Right forelimb (tissue), 1 donor: ENCODE measurements at regions not wholly inside any gene's neighbourhood (a gene's known extent, or its start where the extent isn't known, plus 50 kb on each side); places are given as distances from the start of the nearest gene placed in this dataset.

ENCODE experiments used
- DNase-seq: peaks from one replicate; pipeline ENCODE4 v3.0.0-alpha.2; 2018

DNA sequence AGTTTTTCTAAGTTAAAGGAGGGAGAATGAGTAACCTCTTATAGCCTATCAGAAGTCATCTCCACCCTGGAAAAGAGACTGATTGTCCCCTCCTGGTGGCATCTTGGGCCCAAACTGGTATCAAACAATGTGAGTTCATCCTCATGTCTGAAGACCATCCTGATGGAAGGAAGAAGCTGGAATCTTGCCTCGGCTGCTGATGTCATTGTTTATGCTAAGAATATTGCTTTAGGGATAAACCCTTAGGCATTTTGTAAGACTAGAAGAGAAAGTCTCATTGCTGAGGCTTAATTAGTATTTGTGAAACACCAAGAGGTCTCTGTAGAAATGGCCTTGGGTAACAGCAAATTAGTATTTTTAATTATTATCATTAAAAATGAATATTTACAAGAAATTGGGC lies 65.7 kb upstream of the KCNN2 start:
- no peak for DNase-seq

DNA sequence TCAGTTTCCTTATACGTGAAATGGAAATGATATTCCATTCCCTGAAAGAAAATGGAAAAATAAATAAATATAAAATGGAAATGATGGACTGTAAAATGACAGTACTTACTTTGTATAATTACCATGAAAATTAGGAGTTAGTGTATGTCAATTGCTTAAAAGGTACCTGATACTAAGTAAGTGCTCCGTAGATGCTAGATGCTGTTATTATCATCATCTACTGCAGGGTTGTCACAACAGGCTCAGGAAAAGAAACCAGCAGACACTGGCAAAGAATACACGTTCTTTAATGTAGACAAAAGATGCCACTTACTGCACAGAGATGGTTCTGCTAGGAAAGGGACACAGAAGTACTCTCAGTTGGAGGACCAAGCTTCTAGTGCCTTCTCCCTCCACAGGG lies 64.0 kb upstream of the KCNN2 start:
- DNase-seq, result no peak

DNA sequence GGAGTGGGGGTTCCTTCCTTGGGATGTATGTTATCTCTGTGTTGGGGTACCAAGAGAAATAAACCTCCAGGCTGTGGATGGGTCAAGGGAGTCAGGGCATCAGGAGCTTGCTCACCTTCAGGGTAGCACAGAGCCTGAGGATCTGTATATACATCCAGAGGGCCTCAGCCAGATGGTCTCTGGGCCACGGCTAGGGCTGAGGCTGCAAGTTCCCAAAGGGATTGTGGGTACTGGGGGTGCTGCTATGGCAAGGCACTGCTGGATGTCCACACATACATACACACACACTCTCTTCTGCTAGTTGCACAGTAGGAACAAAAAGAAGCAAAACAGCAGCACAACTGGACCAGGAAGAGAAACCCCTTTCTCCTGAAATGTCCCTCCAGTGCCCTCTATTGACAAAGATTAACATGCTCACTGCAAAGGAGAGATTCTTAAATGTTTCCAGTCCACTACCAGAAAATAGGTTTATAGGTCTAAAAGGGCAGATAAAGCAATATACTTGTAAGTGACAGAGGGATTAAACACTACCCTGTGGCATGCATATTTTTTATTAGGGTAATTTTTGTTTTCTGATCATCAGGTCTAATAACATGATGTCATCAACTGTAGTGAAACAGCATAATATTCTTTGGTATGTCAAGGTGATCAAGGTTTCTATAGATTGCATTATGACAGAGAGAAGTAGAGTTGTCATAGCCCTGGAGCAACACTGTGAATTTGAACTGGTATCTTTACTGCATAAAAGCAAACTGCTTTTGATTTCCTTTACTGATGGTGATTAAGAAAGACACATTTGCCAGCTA lies 56.3 kb upstream of the KCNN2 start:
- DNase-seq, result no peak

DNA sequence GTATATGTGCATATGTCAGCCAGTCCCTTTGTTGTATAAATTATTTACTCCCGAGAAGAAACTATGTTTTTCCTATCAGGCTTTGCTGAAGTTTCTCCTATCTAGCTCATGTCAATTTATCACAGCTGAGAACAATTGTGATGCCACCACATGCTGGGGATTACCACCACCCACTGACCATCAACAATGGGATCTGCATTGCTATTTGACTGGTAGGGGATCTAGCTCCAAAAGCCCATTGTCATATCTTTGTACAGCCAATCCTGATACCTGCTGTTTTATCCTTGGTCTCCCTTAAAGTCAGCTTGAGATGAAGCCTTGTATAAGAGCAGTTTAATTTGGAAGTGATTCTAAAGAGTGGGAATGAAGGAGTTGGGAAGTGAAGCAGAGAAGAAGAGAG lies 53.9 kb upstream of the KCNN2 start:
- no peak for DNase-seq

DNA sequence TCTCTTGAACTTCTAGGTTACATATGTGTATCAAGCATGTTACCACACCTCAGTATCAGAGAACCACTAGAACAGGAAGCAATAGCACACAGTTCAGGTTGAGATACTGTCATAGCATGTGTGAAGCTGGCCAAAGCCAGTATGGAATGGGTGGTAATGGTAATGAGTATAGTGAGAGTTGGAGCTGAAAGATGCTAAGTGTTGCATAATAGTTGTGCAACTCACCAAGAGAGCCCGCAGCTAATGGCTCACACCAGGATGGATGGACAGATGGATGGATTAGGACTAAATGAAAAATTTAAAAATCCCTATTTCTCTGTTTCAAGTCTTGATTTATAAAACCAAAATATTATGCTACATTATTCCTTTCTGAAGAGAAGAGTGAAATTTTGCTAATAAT lies 53.4 kb upstream of the KCNN2 start:
- no peak for DNase-seq

DNA sequence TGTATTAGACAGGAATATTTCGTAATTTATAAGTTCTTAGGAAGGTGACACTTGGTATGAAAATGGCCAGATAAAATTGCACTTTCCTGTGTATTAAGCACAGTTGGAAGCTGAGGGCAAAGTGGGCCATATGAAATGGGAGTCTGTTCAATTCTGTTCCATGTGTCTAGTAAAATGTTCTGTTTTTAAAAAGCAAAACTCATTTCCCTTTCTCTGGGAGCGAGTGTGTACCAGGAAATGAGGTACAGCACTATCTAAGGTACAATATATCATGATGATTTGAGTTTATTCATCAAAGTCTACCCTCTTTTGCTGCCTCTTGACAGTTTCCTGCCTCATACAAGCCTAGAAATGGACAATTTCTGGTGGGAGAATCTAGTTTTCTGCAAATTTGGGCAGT lies 51.2 kb upstream of the KCNN2 start:
- DNase-seq, result no peak

DNA sequence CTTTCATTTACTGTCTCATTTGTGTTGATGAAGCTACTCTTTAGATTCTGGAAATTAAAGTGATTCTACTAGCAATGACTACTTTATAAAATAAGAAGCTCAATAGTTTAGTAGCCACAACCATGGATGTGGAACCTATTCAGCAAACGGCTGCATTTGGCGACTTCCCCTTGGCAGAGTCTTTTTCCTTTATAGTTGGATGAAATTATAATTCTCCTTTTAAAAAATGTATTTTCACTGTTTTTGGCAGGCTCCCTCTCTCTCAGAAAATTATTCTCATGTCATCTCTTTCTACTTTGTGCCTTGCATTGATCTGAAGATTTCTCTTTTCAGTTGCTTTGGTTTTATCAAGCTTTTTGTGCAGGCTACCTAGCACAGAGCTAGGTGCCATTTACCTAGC lies 50.6 kb upstream of the KCNN2 start:
- DNase-seq, result no peak

DNA sequence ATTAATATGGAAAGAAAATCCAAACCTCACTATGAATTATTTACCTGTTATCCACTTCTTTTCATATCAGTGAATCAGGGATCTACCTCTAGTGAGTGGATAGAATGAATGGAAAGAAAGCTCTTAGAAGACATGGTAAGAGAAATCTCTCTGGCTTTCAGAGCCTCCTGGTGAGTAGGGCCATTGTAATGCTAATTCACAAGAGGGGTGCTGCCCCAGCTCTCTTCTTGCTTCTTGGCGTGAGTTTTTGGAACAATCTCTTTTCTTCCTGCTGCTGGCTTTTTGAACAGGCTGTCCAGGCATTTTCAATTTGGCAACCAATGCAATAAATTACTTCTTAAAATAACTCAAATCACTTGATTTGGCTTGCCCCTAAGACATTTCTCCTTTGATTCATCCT lies 49.9 kb upstream of the KCNN2 start:
- DNase-seq, result no peak
